ENCODE measurements at regions not wholly inside any gene's neighbourhood (a gene's known extent, or its start where the extent isn't known, plus 50 kb on each side); places are given as distances from the start of the nearest gene placed in this dataset.

- intact Hi-C loops (cut with micrococcal nuclease): no loop called here
- TF ChIP-seq CTCF (IDR thresholded peaks at IDR 0.05): no peak
- Mint-ChIP-seq H3K27ac (peak overlapping the region; percentile 69), H3K27me3 (peaks cover 11% of the 10 kb centered on the region), H3K9me3 (peaks cover under 1% of the 10 kb centered on the region), H3K36me3 (ENCODE audit: low read depth) (no peaks in the 10 kb centered on the region), H3K4me3 (no peak overlapping the region), H3K4me1 (ENCODE audit: low read depth) (peaks cover 32% of the 10 kb centered on the region)
- ChIA-PET POLR2A (no interaction called here), CTCF (no interaction called here)
- DNase-seq (peak; percentile 67), ATAC-seq (peak; percentile 76)
Measured at GRCh38 chr14:61178226-61179060, 102.7 kb downstream of the TMEM30B start.

DNA sequence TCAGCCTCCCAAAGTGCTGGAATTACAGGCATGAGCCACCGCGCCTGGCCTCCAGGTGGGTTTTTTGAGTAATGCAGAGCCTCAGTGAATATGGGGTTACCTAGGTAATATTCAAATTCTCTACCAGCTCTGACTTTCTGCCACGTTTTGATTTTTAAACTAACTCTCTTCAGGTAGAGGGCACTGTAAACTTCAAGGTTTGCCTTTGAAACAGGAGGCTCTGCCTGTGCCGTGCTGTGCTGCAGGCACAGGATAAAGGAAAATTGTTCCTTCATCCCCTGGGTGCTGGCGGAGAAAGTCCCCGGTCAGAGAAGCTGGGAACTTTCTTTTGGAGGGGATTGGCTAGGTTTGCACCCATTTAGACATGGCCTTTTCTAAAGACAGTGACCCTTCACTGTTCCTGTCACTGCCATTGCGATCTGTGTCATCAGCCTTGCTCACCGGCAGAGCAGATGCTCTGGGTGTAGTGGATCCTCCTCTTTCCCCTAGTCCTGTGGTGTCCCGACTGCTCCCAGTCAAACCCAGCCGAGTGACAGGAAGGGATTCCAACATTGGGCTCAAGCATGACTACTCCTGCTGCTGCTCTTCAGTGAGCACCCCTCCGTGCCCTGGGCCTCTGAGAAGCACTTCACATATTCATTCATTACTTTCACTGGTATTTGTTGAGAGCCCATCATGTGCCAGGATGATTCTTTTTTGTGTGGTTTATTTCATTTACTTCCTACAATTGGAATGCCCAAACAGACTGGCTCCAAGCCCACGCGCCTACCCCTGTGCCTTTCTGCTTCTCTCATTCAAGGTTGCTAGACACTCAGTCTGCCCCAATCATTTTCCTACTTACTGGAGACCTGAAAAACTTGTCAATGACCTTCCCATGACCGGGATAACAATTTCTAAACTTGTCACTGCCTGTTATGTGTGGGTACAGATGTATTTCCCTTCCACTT is 103.6 kb downstream of the TMEM30B start:
- no peaks in the 10 kb centered on the region for H3K36me3 Mint-ChIP-seq (ENCODE audit: low read depth)
- H3K9me3 Mint-ChIP-seq: peaks cover 8% of the 10 kb centered on the region

DNA sequence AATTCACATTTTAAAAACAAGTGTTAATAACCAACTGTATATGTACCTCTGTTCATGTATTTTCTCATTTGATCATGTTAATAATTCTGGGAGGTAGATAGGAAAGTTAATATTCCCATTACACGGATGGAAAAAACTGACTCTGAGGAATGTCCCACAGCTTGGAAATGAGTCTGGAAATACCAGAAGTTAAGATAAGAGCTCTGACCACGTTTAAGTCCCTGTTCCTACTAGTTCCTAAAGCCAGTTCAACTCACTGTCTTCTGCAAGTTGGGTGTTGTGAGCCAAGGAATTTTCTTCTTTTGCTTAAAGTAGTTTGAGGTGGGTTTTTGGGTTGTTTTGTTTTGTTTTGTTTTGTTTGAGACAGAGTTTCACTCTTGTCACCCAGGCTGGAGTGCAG is 104.5 kb downstream of the TMEM30B start:
- Mint-ChIP-seq H3K27me3 (peaks cover 14% of the 10 kb centered on the region), H3K4me1 (ENCODE audit: low read depth) (peaks cover 29% of the 10 kb centered on the region), H3K27ac (no peak overlapping the region), H3K9me3 (peaks cover 8% of the 10 kb centered on the region), H3K36me3 (ENCODE audit: low read depth) (no peaks in the 10 kb centered on the region), H3K4me3 (no peak overlapping the region)
- CTCF ChIA-PET: no interaction called here
- DNase-seq: no peak
- intact Hi-C loops (cut with micrococcal nuclease): no loop called here
- no peak for TF ChIP-seq CTCF (IDR thresholded peaks at IDR 0.05)
- no peak for ATAC-seq
- POLR2A ChIA-PET: no interaction called here

More for the DNA sequence above, 103.6 kb downstream of the TMEM30B start:
- Mint-ChIP-seq H3K4me1 (ENCODE audit: low read depth) (peaks cover 29% of the 10 kb centered on the region), H3K27ac (peak overlapping the region; percentile 69), H3K27me3 (peaks cover 14% of the 10 kb centered on the region), H3K4me3 (no peak overlapping the region)
- CTCF ChIA-PET: no interaction called here
- TF ChIP-seq CTCF (IDR thresholded peaks at IDR 0.05): no peak
- ATAC-seq (no peak), DNase-seq (no peak)
- intact Hi-C loops (cut with micrococcal nuclease): no loop called here
- POLR2A ChIA-PET: no interaction called here

DNA sequence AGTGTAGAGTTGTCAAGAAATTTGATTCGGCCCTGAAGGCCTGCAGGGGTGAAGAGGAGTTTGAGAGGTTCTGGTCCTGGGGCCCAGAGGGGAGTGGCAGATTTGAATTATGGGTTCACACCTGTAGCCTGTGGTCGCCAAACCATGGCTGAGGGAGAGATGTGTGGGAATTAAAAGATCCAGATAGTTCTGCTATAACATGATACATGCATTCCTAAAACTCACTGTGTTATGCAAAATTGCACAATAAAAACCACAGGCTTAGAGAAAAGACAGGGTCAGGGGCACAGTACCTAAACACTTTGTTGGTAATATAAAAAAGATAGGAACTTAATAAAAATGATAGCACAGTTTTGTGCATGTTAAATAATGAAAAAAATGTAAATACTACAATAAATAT is 106.2 kb downstream of the TMEM30B start:
- DNase-seq (no peak), ATAC-seq (no peak)
- TF ChIP-seq CTCF (IDR thresholded peaks at IDR 0.05): no peak
- peaks cover 8% of the 10 kb centered on the region for H3K9me3 Mint-ChIP-seq
- ChIA-PET POLR2A (no interaction called here), CTCF (interaction anchor here (1.0 to 1.2 kb wide), 3 partner anchors 42 to 550 kb away, joined by 3 to 4 read pairs (median 3); no protein-coding TSS in a partner anchor)
- no peak overlapping the region for H3K27ac Mint-ChIP-seq
- H3K36me3 Mint-ChIP-seq (ENCODE audit: low read depth): no peaks in the 10 kb centered on the region
- peaks cover 14% of the 10 kb centered on the region for H3K27me3 Mint-ChIP-seq
- intact Hi-C loops (cut with micrococcal nuclease): no loop called here
- H3K4me3 Mint-ChIP-seq: no peak overlapping the region
- peaks cover 29% of the 10 kb centered on the region for H3K4me1 Mint-ChIP-seq (ENCODE audit: low read depth)

Measured in activated CD8-positive, alpha-beta T cell treated with anti-CD3 and anti-CD28 coated beads for 36 hours (primary cell).